Suprapubic skin (tissue), 4 donors: ENCODE measurements at regions not wholly inside any gene's neighbourhood (a gene's known extent, or its start where the extent isn't known, plus 50 kb on each side); places are given as distances from the start of the nearest gene placed in this dataset.

Source experiments
- DNase-seq, 2 donors: peaks; one replicate each; pipeline ENCODE4 v3.0.0-alpha.2; 2019; ENCODE audit warnings: low spot score in 2 of 2
- H3K27ac ChIP-seq: fragments of 200-600 bp; sonication (generic); one replicate; pipeline ENCODE4 v1.5.1; 2019
- H3K27me3 ChIP-seq: fragments of 200-600 bp; sonication (generic); one replicate; pipeline ENCODE4 v1.5.1; 2019
- H3K36me3 ChIP-seq: fragments of 200-600 bp; sonication (generic); one replicate; pipeline ENCODE4 v1.5.1; 2019
- H3K4me1 ChIP-seq: fragments of 200-600 bp; sonication (generic); one replicate; pipeline ENCODE4 v1.5.1; 2019
- H3K4me3 ChIP-seq: fragments of 200-600 bp; sonication (generic); one replicate; pipeline ENCODE4 v1.5.1; 2019; ENCODE audit warnings: mild to moderate bottlenecking
- H3K9me3 ChIP-seq: fragments of 200-600 bp; sonication (generic); one replicate; pipeline ENCODE4 v1.5.1; 2019
- CTCF ChIP-seq, 2 donors: fragments of 200-600 bp in 1 of 2; fragments of 450-650 bp in 1 of 2; sonication (generic) in 1 of 2; IDR thresholded peaks; one replicate each; pipeline ENCODE4 v1.5.1; 2016 to 2019; ENCODE audit warnings: antibody characterized with exemption in 2 of 2, mild to moderate bottlenecking in 1 of 2, moderate library complexity in 1 of 2
- EP300 ChIP-seq: sonication (generic); formaldehyde crosslinking; IDR thresholded peaks from one replicate; pipeline ENCODE4 v1.6.1; 2017; ENCODE audit warnings: antibody characterized with exemption
- POLR2A ChIP-seq, 2 donors: fragments of 450-650 bp; IDR thresholded peaks; one replicate each; pipeline ENCODE4 v1.6.1; 2017; ENCODE audit warnings: antibody characterized with exemption in 2 of 2, mild to moderate bottlenecking in 2 of 2, moderate library complexity in 2 of 2
- POLR2AphosphoS5 ChIP-seq, 3 donors: sonication (generic); formaldehyde crosslinking; IDR thresholded peaks; one replicate each; pipeline ENCODE4 v1.6.1; 2017; ENCODE audit warnings: antibody characterized with exemption in 3 of 3
- WGBS: methylation state at CpG from one replicate; pipeline ENCODE4 v1.1.5; 2018; 5-methylcytosine and 5-hydroxymethylcytosine counted together

- no peak for DNase-seq
- Histone ChIP-seq H3K36me3 (no peaks in the 10 kb centered on the region), H3K27ac (no peak overlapping the region), H3K9me3 (no peaks in the 10 kb centered on the region), H3K4me3 (no peak overlapping the region), H3K27me3 (no peaks in the 10 kb centered on the region), H3K4me1 (no peaks in the 10 kb centered on the region)
- 38% methylated on average over 3 of the region's 3 CpGs for WGBS
- TF ChIP-seq CTCF (IDR thresholded peaks at IDR 0.05) (no peak), EP300 (no peak), POLR2AphosphoS5 (IDR thresholded peaks at IDR 0.05) (no peak), POLR2A (IDR thresholded peaks at IDR 0.05) (no peak)
Observed at GRCh38 chrX:25383196-25383595, 367.4 kb upstream of the ARX start.

- no peaks in the 10 kb centered on the region for H3K4me1 ChIP-seq
- H3K9me3 ChIP-seq = no peaks in the 10 kb centered on the region
- no peaks in the 10 kb centered on the region for H3K36me3 ChIP-seq
- no peak for DNase-seq
- WGBS = 33% methylated on average over 1 of the region's 1 CpG
- no peak overlapping the region for H3K4me3 ChIP-seq
- no peaks in the 10 kb centered on the region for H3K27me3 ChIP-seq
- no peak for TF ChIP-seq CTCF (IDR thresholded peaks at IDR 0.05)
- no peak for TF ChIP-seq EP300
- no peak for TF ChIP-seq POLR2AphosphoS5 (IDR thresholded peaks at IDR 0.05)
- no peak for TF ChIP-seq POLR2A (IDR thresholded peaks at IDR 0.05)
- H3K27ac ChIP-seq = no peak overlapping the region
Observed at GRCh38 chrX:25356456-25356855, 340.7 kb upstream of the ARX start.

GRCh38 chrX:25344161-25344936 is 328.6 kb upstream of the ARX start:
- Histone ChIP-seq H3K27me3 (no peaks in the 10 kb centered on the region), H3K4me3 (no peak overlapping the region), H3K36me3 (no peaks in the 10 kb centered on the region), H3K27ac (no peak overlapping the region), H3K4me1 (no peaks in the 10 kb centered on the region), H3K9me3 (no peaks in the 10 kb centered on the region)
- TF ChIP-seq CTCF (IDR thresholded peaks at IDR 0.05) (no peak), EP300 (no peak), POLR2A (IDR thresholded peaks at IDR 0.05) (no peak), POLR2AphosphoS5 (IDR thresholded peaks at IDR 0.05) (no peak)
- no peak for DNase-seq
- WGBS = 60% methylated on average over 7 of the region's 7 CpGs

- DNase-seq = no peak
- 38% methylated on average over 1 of the region's 1 CpG for WGBS
- Histone ChIP-seq H3K36me3 (no peaks in the 10 kb centered on the region), H3K4me3 (no peak overlapping the region), H3K4me1 (no peaks in the 10 kb centered on the region), H3K27ac (no peak overlapping the region), H3K27me3 (no peaks in the 10 kb centered on the region), H3K9me3 (no peaks in the 10 kb centered on the region)
- no peak for TF ChIP-seq EP300
Observed at GRCh38 chrX:25343060-25343459, 327.3 kb upstream of the ARX start.

GRCh38 chrX:25337841-25338240 is 322.1 kb upstream of the ARX start:
- H3K27ac ChIP-seq = no peak overlapping the region
- no peak for DNase-seq
- no peak overlapping the region for H3K4me3 ChIP-seq
- TF ChIP-seq EP300 (no peak), POLR2AphosphoS5 (IDR thresholded peaks at IDR 0.05) (no peak), POLR2A (IDR thresholded peaks at IDR 0.05) (no peak), CTCF (IDR thresholded peaks at IDR 0.05) (no peak)
- no peaks in the 10 kb centered on the region for H3K4me1 ChIP-seq
- 67% methylated on average over 1 of the region's 7 CpGs for WGBS
- H3K9me3 ChIP-seq = no peaks in the 10 kb centered on the region
- no peaks in the 10 kb centered on the region for H3K36me3 ChIP-seq
- H3K27me3 ChIP-seq = no peaks in the 10 kb centered on the region

- no peak overlapping the region for H3K27ac ChIP-seq
- DNase-seq = no peak
- no peaks in the 10 kb centered on the region for H3K9me3 ChIP-seq
- 66% methylated on average over 2 of the region's 2 CpGs for WGBS
- H3K4me3 ChIP-seq = no peak overlapping the region
- no peaks in the 10 kb centered on the region for H3K27me3 ChIP-seq
- H3K36me3 ChIP-seq = no peaks in the 10 kb centered on the region
- TF ChIP-seq CTCF (IDR thresholded peaks at IDR 0.05) = no peak
- no peak for TF ChIP-seq POLR2A (IDR thresholded peaks at IDR 0.05)
- TF ChIP-seq POLR2AphosphoS5 (IDR thresholded peaks at IDR 0.05) = no peak
- TF ChIP-seq EP300 = no peak
- H3K4me1 ChIP-seq = no peaks in the 10 kb centered on the region
Observed at GRCh38 chrX:25300994-25301393, 285.2 kb upstream of the ARX start.
